Upper lobe of left lung (tissue), 6 donors: ENCODE measurements at regions not wholly inside any gene's neighbourhood (a gene's known extent, or its start where the extent isn't known, plus 50 kb on each side); places are given as distances from the start of the nearest gene placed in this dataset.

Source experiments
- ATAC-seq, 2 donors: fragments of 200-7000 bp; cut with Tn5 transposase; one replicate each; pipeline ENCODE4 v1.9.1; 2022; ENCODE audit warnings: mild to moderate bottlenecking in 2 of 2, moderate library complexity in 2 of 2; ENCODE audit not compliant: low FRiP score in 2 of 2
- DNase-seq, 2 donors: peaks; one replicate each; pipeline ENCODE4 v3.0.0-alpha.2; 2019 to 2020
- H3K27ac ChIP-seq, 4 donors: fragments of 200-600 bp; sonication (generic); one replicate each; pipeline ENCODE4 v1.5.1; 2016 to 2019
- H3K27me3 ChIP-seq, 4 donors: fragments of 200-600 bp; sonication (generic); one replicate each; pipeline ENCODE4 v1.5.1; 2017 to 2019
- H3K36me3 ChIP-seq, 4 donors: fragments of 200-600 bp; sonication (generic); one replicate each; pipeline ENCODE4 v1.5.1; 2016 to 2019
- H3K4me1 ChIP-seq, 4 donors: fragments of 200-600 bp; sonication (generic); one replicate each; pipeline ENCODE4 v1.5.1; 2018 to 2019
- H3K4me3 ChIP-seq, 4 donors: fragments of 200-600 bp; sonication (generic); one replicate each; pipeline ENCODE4 v1.5.1; 2017 to 2019; ENCODE audit warnings: mild to moderate bottlenecking in 2 of 4, moderate library complexity in 1 of 4
- H3K9me3 ChIP-seq, 4 donors: fragments of 200-600 bp; sonication (generic); one replicate each; pipeline ENCODE4 v1.5.1; 2018 to 2019
- EP300 ChIP-seq, 4 donors: sonication (generic); formaldehyde crosslinking; IDR thresholded peaks; one replicate each; pipeline ENCODE4 v1.5.1; 2017; ENCODE audit warnings: antibody characterized with exemption in 4 of 4, control low read depth in 2 of 4
- POLR2A ChIP-seq, 4 donors: fragments of 450-650 bp; IDR thresholded peaks; one replicate each; pipeline ENCODE4 v1.5.1; 2016 to 2017; ENCODE audit warnings: antibody characterized with exemption in 4 of 4, mild to moderate bottlenecking in 2 of 4
- POLR2AphosphoS5 ChIP-seq, 2 donors: sonication (generic); formaldehyde crosslinking; IDR thresholded peaks; one replicate each; pipeline ENCODE4 v1.5.1; 2017; ENCODE audit warnings: antibody characterized with exemption in 2 of 2
- WGBS, 2 donors: methylation state at CpG; one replicate each; pipeline ENCODE4 v1.1.5; 2017 to 2018; 5-methylcytosine and 5-hydroxymethylcytosine counted together
- TF ChIP-seq, protein P1 (sequence below), 6 experiments: fragments of 450-650 bp in 4 of 6; fragments of 200-600 bp in 2 of 6; sonication (generic) in 2 of 6; IDR thresholded peaks; one replicate each; pipeline ENCODE4 v1.5.1; 2016 to 2019; ENCODE audit warnings: antibody characterized with exemption in 6 of 6
- donor health status: DM: no; HTN: no; CAD: no; lungs with moderate emphysema.
- donor health status: DM: no; HTN: yes; CAD: no; lungs with severe emphysema.

- DNase-seq = no peak
- no peaks in the 10 kb centered on the region for H3K36me3 ChIP-seq
- TF ChIP-seq, protein P1, sequence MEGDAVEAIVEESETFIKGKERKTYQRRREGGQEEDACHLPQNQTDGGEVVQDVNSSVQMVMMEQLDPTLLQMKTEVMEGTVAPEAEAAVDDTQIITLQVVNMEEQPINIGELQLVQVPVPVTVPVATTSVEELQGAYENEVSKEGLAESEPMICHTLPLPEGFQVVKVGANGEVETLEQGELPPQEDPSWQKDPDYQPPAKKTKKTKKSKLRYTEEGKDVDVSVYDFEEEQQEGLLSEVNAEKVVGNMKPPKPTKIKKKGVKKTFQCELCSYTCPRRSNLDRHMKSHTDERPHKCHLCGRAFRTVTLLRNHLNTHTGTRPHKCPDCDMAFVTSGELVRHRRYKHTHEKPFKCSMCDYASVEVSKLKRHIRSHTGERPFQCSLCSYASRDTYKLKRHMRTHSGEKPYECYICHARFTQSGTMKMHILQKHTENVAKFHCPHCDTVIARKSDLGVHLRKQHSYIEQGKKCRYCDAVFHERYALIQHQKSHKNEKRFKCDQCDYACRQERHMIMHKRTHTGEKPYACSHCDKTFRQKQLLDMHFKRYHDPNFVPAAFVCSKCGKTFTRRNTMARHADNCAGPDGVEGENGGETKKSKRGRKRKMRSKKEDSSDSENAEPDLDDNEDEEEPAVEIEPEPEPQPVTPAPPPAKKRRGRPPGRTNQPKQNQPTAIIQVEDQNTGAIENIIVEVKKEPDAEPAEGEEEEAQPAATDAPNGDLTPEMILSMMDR (IDR thresholded peaks at IDR 0.05) = no peak
- TF ChIP-seq POLR2AphosphoS5 (IDR thresholded peaks at IDR 0.05) (no peak), EP300 (IDR thresholded peaks at IDR 0.05) (no peak), POLR2A (IDR thresholded peaks at IDR 0.05) (no peak)
- H3K9me3 ChIP-seq = no peaks in the 10 kb centered on the region
- H3K4me3 ChIP-seq = no peak overlapping the region
- 50 to 56% methylated on average over 2 of the region's 2 CpGs for WGBS, 2 donors
- no peak for ATAC-seq
- no peak overlapping the region for H3K27ac ChIP-seq
- H3K27me3 ChIP-seq = no peaks in the 10 kb centered on the region
- H3K4me1 ChIP-seq = no peaks in the 10 kb centered on the region
Observed at GRCh38 chr5:91535499-91535898, 152.4 kb upstream of the ARRDC3 start.

- H3K9me3 ChIP-seq = no peaks in the 10 kb centered on the region
- TF ChIP-seq EP300 (IDR thresholded peaks at IDR 0.05) = no peak
- DNase-seq (no peak), ATAC-seq (no peak)
- H3K4me3 ChIP-seq = no peak overlapping the region
- no peaks in the 10 kb centered on the region for H3K4me1 ChIP-seq
- no peaks in the 10 kb centered on the region for H3K36me3 ChIP-seq
- 76 to 82% methylated on average over 3 of the region's 3 CpGs for WGBS, 2 donors
- H3K27ac ChIP-seq = no peak overlapping the region
- no peaks in the 10 kb centered on the region for H3K27me3 ChIP-seq
Observed at GRCh38 chr5:91534332-91534731, 151.2 kb upstream of the ARRDC3 start.

GRCh38 chr5:91532779-91533178 lies 149.7 kb upstream of the ARRDC3 start:
- no peak for TF ChIP-seq EP300 (IDR thresholded peaks at IDR 0.05)
- TF ChIP-seq POLR2AphosphoS5 (IDR thresholded peaks at IDR 0.05) = no peak
- TF ChIP-seq, protein P1 (IDR thresholded peaks at IDR 0.05) = no peak
- TF ChIP-seq POLR2A (IDR thresholded peaks at IDR 0.05) = no peak
- 78 to 86% methylated on average over 1 of the region's 1 CpG for WGBS, 2 donors
- Histone ChIP-seq H3K27ac (no peak overlapping the region), H3K4me3 (no peak overlapping the region), H3K36me3 (no peaks in the 10 kb centered on the region), H3K9me3 (no peaks in the 10 kb centered on the region), H3K27me3 (no peaks in the 10 kb centered on the region), H3K4me1 (no peaks in the 10 kb centered on the region)
- DNase-seq (no peak), ATAC-seq (no peak)

DNA sequence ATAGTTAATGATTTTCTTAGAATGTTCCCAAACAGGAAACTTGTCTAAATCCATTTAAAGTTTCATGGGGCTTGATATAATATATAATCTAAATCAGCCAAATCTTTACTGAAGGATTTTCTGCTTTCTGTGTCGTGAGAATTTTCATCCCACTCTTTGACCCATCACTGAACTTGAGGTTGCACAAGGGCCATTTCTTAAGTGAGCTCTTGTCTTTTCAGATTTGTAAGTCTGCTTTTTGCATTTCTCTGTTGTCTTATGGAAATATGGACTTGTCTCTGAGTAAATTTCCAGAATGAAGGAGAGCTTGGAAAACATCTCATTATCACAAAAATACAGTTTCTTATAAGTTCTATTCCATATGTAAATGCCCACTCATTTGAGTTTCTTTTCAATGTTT lies 149.2 kb upstream of the ARRDC3 start:
- WGBS, 2 donors = 50 to 73% methylated on average over 1 of the region's 1 CpG
- no peak for DNase-seq
- H3K27me3 ChIP-seq = no peaks in the 10 kb centered on the region

GRCh38 chr5:91528831-91529230 lies 145.7 kb upstream of the ARRDC3 start:
- no peaks in the 10 kb centered on the region for H3K4me1 ChIP-seq
- no peak for ATAC-seq
- TF ChIP-seq EP300 (IDR thresholded peaks at IDR 0.05) = no peak
- TF ChIP-seq POLR2A (IDR thresholded peaks at IDR 0.05) = no peak
- TF ChIP-seq POLR2AphosphoS5 (IDR thresholded peaks at IDR 0.05) = no peak
- TF ChIP-seq, protein P1 (IDR thresholded peaks at IDR 0.05) = no peak
- H3K9me3 ChIP-seq = no peaks in the 10 kb centered on the region
- WGBS, 2 donors = 60 to 66% methylated on average over 2 of the region's 2 CpGs
- H3K27me3 ChIP-seq = no peaks in the 10 kb centered on the region
- H3K36me3 ChIP-seq = no peaks in the 10 kb centered on the region
- H3K27ac ChIP-seq = no peak overlapping the region
- H3K4me3 ChIP-seq = no peak overlapping the region
- no peak for DNase-seq

More for the DNA sequence above, 149.2 kb upstream of the ARRDC3 start:
- Histone ChIP-seq H3K9me3 (no peaks in the 10 kb centered on the region), H3K36me3 (no peaks in the 10 kb centered on the region), H3K4me3 (no peak overlapping the region), H3K4me1 (no peaks in the 10 kb centered on the region), H3K27ac (no peak overlapping the region)
- no peak for ATAC-seq
- TF ChIP-seq, protein P1 (IDR thresholded peaks at IDR 0.05) = no peak
- TF ChIP-seq POLR2A (IDR thresholded peaks at IDR 0.05) = no peak
- no peak for TF ChIP-seq POLR2AphosphoS5 (IDR thresholded peaks at IDR 0.05)
- no peak for TF ChIP-seq EP300 (IDR thresholded peaks at IDR 0.05)
